Lower leg skin (tissue), 3 donors: ENCODE measurements at regions not wholly inside any gene's neighbourhood (a gene's known extent, or its start where the extent isn't known, plus 50 kb on each side); places are given as distances from the start of the nearest gene placed in this dataset.

Source experiments
- CTCF ChIP-seq, 3 donors: fragments of 450-650 bp; IDR thresholded peaks; one replicate each; pipeline ENCODE4 v1.5.1; 2016; ENCODE audit warnings: antibody characterized with exemption in 3 of 3, mild to moderate bottlenecking in 3 of 3, moderate library complexity in 2 of 3
- POLR2A ChIP-seq, 2 donors: fragments of 450-650 bp; IDR thresholded peaks; one replicate each; pipeline ENCODE4 v1.6.1; 2016 to 2017; ENCODE audit warnings: antibody characterized with exemption in 2 of 2, mild to moderate bottlenecking in 1 of 2, moderate library complexity in 1 of 2

DNA sequence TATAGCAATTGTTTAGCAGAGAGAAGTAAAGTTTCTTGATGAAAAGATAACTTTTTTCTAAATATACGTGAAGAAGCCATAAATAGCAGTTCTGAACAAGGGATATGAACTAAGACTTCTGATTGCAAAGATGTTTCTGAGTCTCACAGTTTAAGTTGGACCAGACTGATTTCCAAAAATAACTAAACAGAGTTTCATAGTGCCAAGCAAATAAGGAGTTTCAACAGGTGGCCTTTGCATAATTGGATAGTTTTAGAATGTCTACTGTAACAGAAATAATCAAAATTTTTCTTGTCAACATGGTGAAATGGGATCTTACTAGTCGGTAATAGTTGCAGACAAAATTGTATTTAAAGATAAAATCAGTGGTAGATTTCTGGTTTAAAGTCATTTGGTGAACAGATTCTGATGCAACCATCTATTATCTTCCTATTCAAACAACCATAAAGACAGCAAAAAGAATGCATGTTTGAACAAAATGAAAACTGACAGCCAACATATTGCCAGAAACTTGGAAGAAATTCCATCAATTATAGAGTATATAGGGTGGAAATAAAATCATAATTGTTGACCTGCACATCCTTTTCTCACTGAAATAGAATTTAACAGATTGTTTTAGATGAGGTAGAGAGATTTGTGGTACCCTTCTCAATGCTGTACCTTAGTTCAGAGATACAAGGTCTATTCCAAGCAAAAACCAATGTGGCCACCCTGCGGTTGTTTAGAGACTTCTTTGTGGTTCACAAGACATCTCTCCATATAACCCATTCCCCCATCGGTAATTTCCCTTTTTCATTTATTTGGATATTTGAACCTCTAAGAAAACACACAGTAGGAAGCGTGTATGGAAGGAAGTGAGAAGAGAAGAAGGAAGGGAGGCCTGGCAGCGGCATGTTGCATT, 275.3 kb downstream of the COG6 start:
- no peak for TF ChIP-seq CTCF (IDR thresholded peaks at IDR 0.05)
- TF ChIP-seq POLR2A (IDR thresholded peaks at IDR 0.05), result no peak
